ENCODE measurements at regions not wholly inside any gene's neighbourhood (a gene's known extent, or its start where the extent isn't known, plus 50 kb on each side); places are given as distances from the start of the nearest gene placed in this dataset.
"Not testable (repeated sequence)": the region's sequence is repeated elsewhere in the genome, so short reads cannot be mapped to it uniquely, and the experiment has no call there.

GRCh38 chr10:53487019-53487983 is 714.7 kb upstream of the MBL2 start:
- no peak for DNase-seq (ENCODE audit: low read depth, low spot score)
- in situ Hi-C loops (cut with HindIII; ENCODE audit: low pct_unique_long_range_greater_than_20kb, low sequenced_read_pairs): no loop called here

GRCh38 chr10:53485422-53485821 is 712.8 kb upstream of the MBL2 start:
- in situ Hi-C loops (cut with HindIII; ENCODE audit: low pct_unique_long_range_greater_than_20kb, low sequenced_read_pairs); DNase-seq (ENCODE audit: low read depth, low spot score): not testable (repeated sequence)

- no peak for DNase-seq (ENCODE audit: low read depth, low spot score)
- in situ Hi-C loops (cut with HindIII; ENCODE audit: low pct_unique_long_range_greater_than_20kb, low sequenced_read_pairs): no loop called here
Measured at GRCh38 chr10:53479365-53479764, 706.8 kb upstream of the MBL2 start.

- in situ Hi-C loops (cut with HindIII; ENCODE audit: low pct_unique_long_range_greater_than_20kb, low sequenced_read_pairs): no loop called here
- DNase-seq (ENCODE audit: low read depth, low spot score): no peak
Measured at GRCh38 chr10:53477313-53477675, 704.7 kb upstream of the MBL2 start.

GRCh38 chr10:53476650-53477312 is 704.2 kb upstream of the MBL2 start:
- in situ Hi-C loops (cut with HindIII; ENCODE audit: low pct_unique_long_range_greater_than_20kb, low sequenced_read_pairs): no loop called here

GRCh38 chr10:53469383-53469782 is 696.8 kb upstream of the MBL2 start:
- in situ Hi-C loops (cut with HindIII; ENCODE audit: low pct_unique_long_range_greater_than_20kb, low sequenced_read_pairs): no loop called here
- DNase-seq (ENCODE audit: low read depth, low spot score): no peak

More at GRCh38 chr10:53476650-53477312, 704.2 kb upstream of the MBL2 start:
- no peak for DNase-seq (ENCODE audit: low read depth, low spot score)

- no peak for DNase-seq (ENCODE audit: low read depth, low spot score)
- in situ Hi-C loops (cut with HindIII; ENCODE audit: low pct_unique_long_range_greater_than_20kb, low sequenced_read_pairs): no loop called here
Measured at GRCh38 chr10:53463539-53463938, 691.0 kb upstream of the MBL2 start.

- in situ Hi-C loops (cut with HindIII; ENCODE audit: low pct_unique_long_range_greater_than_20kb, low sequenced_read_pairs): no loop called here
Measured at GRCh38 chr10:53458007-53458406, 685.4 kb upstream of the MBL2 start.

GRCh38 chr10:53453196-53453595 is 680.6 kb upstream of the MBL2 start:
- in situ Hi-C loops (cut with HindIII; ENCODE audit: low pct_unique_long_range_greater_than_20kb, low sequenced_read_pairs): no loop called here
- peak; percentile 42 for DNase-seq (ENCODE audit: low read depth, low spot score)

More at GRCh38 chr10:53458007-53458406, 685.4 kb upstream of the MBL2 start:
- DNase-seq (ENCODE audit: low read depth, low spot score): no peak

GRCh38 chr10:53447576-53447975 is 675.0 kb upstream of the MBL2 start:
- in situ Hi-C loops (cut with HindIII; ENCODE audit: low pct_unique_long_range_greater_than_20kb, low sequenced_read_pairs): no loop called here

GRCh38 chr10:53441843-53442242 is 669.3 kb upstream of the MBL2 start:
- DNase-seq (ENCODE audit: low read depth, low spot score): no peak
- in situ Hi-C loops (cut with HindIII; ENCODE audit: low pct_unique_long_range_greater_than_20kb, low sequenced_read_pairs): no loop called here

More at GRCh38 chr10:53447576-53447975, 675.0 kb upstream of the MBL2 start:
- DNase-seq (ENCODE audit: low read depth, low spot score): no peak

GRCh38 chr10:53440601-53441000 is 668.0 kb upstream of the MBL2 start:
- in situ Hi-C loops (cut with HindIII; ENCODE audit: low pct_unique_long_range_greater_than_20kb, low sequenced_read_pairs): no loop called here
- DNase-seq (ENCODE audit: low read depth, low spot score): no peak

- in situ Hi-C loops (cut with HindIII; ENCODE audit: low pct_unique_long_range_greater_than_20kb, low sequenced_read_pairs): not testable (repeated sequence)
Measured at GRCh38 chr10:53439075-53439474, 666.5 kb upstream of the MBL2 start.

GRCh38 chr10:53434413-53434812 is 661.8 kb upstream of the MBL2 start:
- peak; percentile 57 for DNase-seq (ENCODE audit: low read depth, low spot score)
- in situ Hi-C loops (cut with HindIII; ENCODE audit: low pct_unique_long_range_greater_than_20kb, low sequenced_read_pairs): no loop called here

More at GRCh38 chr10:53439075-53439474, 666.5 kb upstream of the MBL2 start:
- DNase-seq (ENCODE audit: low read depth, low spot score): not testable (repeated sequence)

GRCh38 chr10:53432035-53432434 is 659.5 kb upstream of the MBL2 start:
- in situ Hi-C loops (cut with HindIII; ENCODE audit: low pct_unique_long_range_greater_than_20kb, low sequenced_read_pairs): no loop called here
- DNase-seq (ENCODE audit: low read depth, low spot score): no peak

- in situ Hi-C loops (cut with HindIII; ENCODE audit: low pct_unique_long_range_greater_than_20kb, low sequenced_read_pairs): no loop called here
- no peak for DNase-seq (ENCODE audit: low read depth, low spot score)
Measured at GRCh38 chr10:53430974-53431373, 658.4 kb upstream of the MBL2 start.

GRCh38 chr10:53430127-53430891 is 657.7 kb upstream of the MBL2 start:
- in situ Hi-C loops (cut with HindIII; ENCODE audit: low pct_unique_long_range_greater_than_20kb, low sequenced_read_pairs): no loop called here

More at GRCh38 chr10:53430127-53430891, 657.7 kb upstream of the MBL2 start:
- no peak for DNase-seq (ENCODE audit: low read depth, low spot score)

Measured in SK-MEL-5 (cell line).